ENCODE measurements at regions not wholly inside any gene's neighbourhood (a gene's known extent, or its start where the extent isn't known, plus 50 kb on each side); places are given as distances from the start of the nearest gene placed in this dataset.

- TF ChIP-seq CTCF (conservative IDR thresholded peaks at IDR 0.05): no peak
- TF ChIP-seq ZFX (IDR thresholded peaks at IDR 0.05): no peak
These were observed 80.2 kb upstream of the TP63 start for GRCh38 chr3:189551007-189551406.

Measured in C4-2B (cell line).